ENCODE measurements at regions not wholly inside any gene's neighbourhood (a gene's known extent, or its start where the extent isn't known, plus 50 kb on each side); places are given as distances from the start of the nearest gene placed in this dataset.

- TF ChIP-seq CTCF (IDR thresholded peaks at IDR 0.05) (no peak), POLR2A (IDR thresholded peaks at IDR 0.05) (no peak)
Measured at GRCh38 chr2:2889141-2889540, 488.5 kb downstream of the EIPR1 start.
